GM23248 (cell line): ENCODE measurements at regions not wholly inside any gene's neighbourhood (a gene's known extent, or its start where the extent isn't known, plus 50 kb on each side); places are given as distances from the start of the nearest gene placed in this dataset.
A peak's percentile ranks its signal among the peaks of the same experiment; 100 is the strongest.

ENCODE experiments used
- DNase-seq: peaks from one replicate; pipeline ENCODE4 v3.0.0-alpha.2; 2015
- H2AFZ ChIP-seq: fragments of 200-600 bp; sonication (generic); 2 replicates; pipeline ENCODE4 v1.6.1; 2016; ENCODE audit warnings: antibody characterized with exemption
- H3F3A ChIP-seq: fragments of 200-600 bp; sonication (generic); 2 replicates; pipeline ENCODE4 v1.6.1; 2016; ENCODE audit warnings: mild to moderate bottlenecking, antibody characterized with exemption, mixed run types; ENCODE audit not compliant: insufficient read depth
- H3K27ac ChIP-seq: fragments of 200-600 bp; sonication (generic); 2 replicates; pipeline ENCODE4 v1.5.1; 2016; ENCODE audit warnings: mild to moderate bottlenecking
- H3K27me3 ChIP-seq: fragments of 200-600 bp; sonication (generic); replicated peaks from 2 replicates; pipeline ENCODE4 v1.6.1; 2016; ENCODE audit warnings: mild to moderate bottlenecking; ENCODE audit not compliant: insufficient read depth
- H3K36me3 ChIP-seq: fragments of 200-600 bp; sonication (generic); 2 replicates; pipeline ENCODE4 v1.6.1; 2016; ENCODE audit warnings: low read depth, mild to moderate bottlenecking
- H3K4me1 ChIP-seq: fragments of 200-600 bp; sonication (generic); 2 replicates; pipeline ENCODE4 v1.6.1; 2016; ENCODE audit warnings: mild to moderate bottlenecking; ENCODE audit not compliant: insufficient read depth
- H3K4me2 ChIP-seq: fragments of 200-600 bp; sonication (generic); one replicate; pipeline ENCODE4 v1.6.1; 2016; ENCODE audit warnings: mild to moderate bottlenecking; ENCODE audit not compliant: unreplicated experiment
- H3K4me3 ChIP-seq: fragments of 200-600 bp; sonication (generic); 2 replicates; pipeline ENCODE4 v1.5.1; 2016; ENCODE audit warnings: mild to moderate bottlenecking
- H3K79me2 ChIP-seq: fragments of 200-600 bp; sonication (generic); 2 replicates; pipeline ENCODE4 v1.6.1; 2016; ENCODE audit warnings: mild to moderate bottlenecking; ENCODE audit not compliant: insufficient read depth
- H3K9ac ChIP-seq: fragments of 200-600 bp; sonication (generic); 2 replicates; pipeline ENCODE4 v1.6.1; 2016; ENCODE audit warnings: mild to moderate bottlenecking
- H3K9me2 ChIP-seq: fragments of 200-600 bp; sonication (generic); 2 replicates; pipeline ENCODE4 v1.6.1; 2016; ENCODE audit warnings: mixed run types, mild to moderate bottlenecking, moderate library complexity; ENCODE audit not compliant: insufficient read depth
- H3K9me3 ChIP-seq: fragments of 200-600 bp; sonication (generic); one replicate; pipeline ENCODE4 v1.6.1; 2017; ENCODE audit warnings: low read depth
- H4K20me1 ChIP-seq: fragments of 200-600 bp; sonication (generic); 2 replicates; pipeline ENCODE4 v1.6.0; 2016; ENCODE audit not compliant: insufficient read depth
- EZH2 ChIP-seq: fragments of 200-600 bp; sonication (generic); IDR thresholded peaks from 2 replicates; pipeline ENCODE4 v1.6.1; 2018; ENCODE audit warnings: antibody characterized with exemption, mild to moderate bottlenecking; ENCODE audit not compliant: insufficient read depth, poor library complexity, severe bottlenecking
- EZH2phosphoT487 ChIP-seq: fragments of 200-600 bp; sonication (generic); IDR thresholded peaks from 2 replicates; pipeline ENCODE4 v1.6.1; 2018; ENCODE audit warnings: antibody characterized with exemption, moderate library complexity, mild to moderate bottlenecking, low read depth; ENCODE audit not compliant: insufficient read depth
- WGBS, 2 experiments: methylation state at CpG; one replicate each; pipeline ENCODE4 v1.1.6; 2015 to 2017; ENCODE audit warnings: low lambda C conversion rate in 2 of 2, low coverage in 1 of 2; ENCODE audit errors: missing lambda C conversion rate in 2 of 2; 5-methylcytosine and 5-hydroxymethylcytosine counted together
- in situ Hi-C: fragments of 300-500 bp; cut with MboI; formaldehyde crosslinking; loops from 2 replicates; pipeline ENCODE4 v1.15.0; 2020

DNA sequence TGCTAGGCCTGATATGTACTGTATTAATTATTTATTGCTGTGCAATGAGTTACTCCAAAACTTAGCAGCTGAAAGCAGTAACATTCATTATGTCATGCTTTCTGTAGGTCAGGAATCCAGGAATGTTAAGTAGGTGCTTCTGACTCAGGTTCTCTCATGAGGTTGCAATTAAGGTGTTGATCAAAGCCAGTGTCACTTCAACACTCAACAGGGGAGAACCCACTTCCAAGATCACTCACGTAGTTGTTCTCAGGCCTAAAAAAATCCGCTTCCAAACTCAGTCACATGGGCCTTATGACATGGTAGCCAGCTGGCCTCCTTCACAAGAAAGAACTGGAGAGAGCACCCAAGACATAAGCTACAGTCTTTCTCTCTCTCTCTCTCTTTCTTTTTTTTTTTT is 211.1 kb upstream of the NBEA start:
- DNase-seq: no peak
- H3K9ac ChIP-seq: no peak overlapping the region
- 82 to 88% methylated on average over 2 of the region's 2 CpGs for WGBS, 2 experiments

DNA sequence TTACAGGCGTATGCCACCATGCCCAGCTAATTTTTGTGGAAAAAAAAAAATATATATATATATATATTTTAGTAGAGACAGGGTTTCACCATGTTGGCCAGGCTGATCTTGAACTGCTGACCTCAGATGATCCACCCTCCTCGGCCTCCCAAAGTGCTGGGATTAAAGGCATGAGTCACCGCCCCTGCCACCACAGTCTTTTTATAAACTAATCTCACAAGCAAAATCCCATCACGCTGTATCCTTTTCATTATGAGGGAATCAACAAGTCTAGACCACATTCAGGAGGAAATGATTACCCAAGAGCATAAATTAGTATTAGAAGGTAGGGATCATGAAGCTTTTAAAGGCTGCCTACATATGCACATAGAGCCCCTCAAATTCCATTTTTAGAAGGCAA is 210.6 kb upstream of the NBEA start:
- in situ Hi-C loops: no loop called here
- no peak for DNase-seq
- Histone ChIP-seq H3K27me3 (no peaks in the 10 kb centered on the region), H3K4me2 (no peak overlapping the region), H3K27ac (no peak overlapping the region), H3K9me2 (no peaks in the 10 kb centered on the region), H3K4me1 (0 out of 2 replicates have a peak, but pooled peaks cover 3% of the 10 kb centered on the region), H3K79me2 (no peaks in the 10 kb centered on the region), H3K4me3 (no peak overlapping the region), H3F3A (no peaks in the 10 kb centered on the region), H4K20me1 (no peaks in the 10 kb centered on the region), H2AFZ (no peak overlapping the region), H3K9me3 (no peaks in the 10 kb centered on the region), H3K9ac (no peak overlapping the region), H3K36me3 (no peaks in the 10 kb centered on the region)
- WGBS, 2 experiments: 72 to 78% methylated on average over 4 of the region's 4 CpGs
- TF ChIP-seq EZH2: no peak
- no peak for TF ChIP-seq EZH2phosphoT487

More for the DNA sequence above, 211.1 kb upstream of the NBEA start:
- Histone ChIP-seq H3K27ac (no peak overlapping the region), H4K20me1 (no peaks in the 10 kb centered on the region), H3K9me2 (no peaks in the 10 kb centered on the region), H3K4me2 (no peak overlapping the region), H3K79me2 (no peaks in the 10 kb centered on the region), H3K36me3 (no peaks in the 10 kb centered on the region), H3K4me3 (no peak overlapping the region), H3K4me1 (0 out of 2 replicates have a peak, but pooled peaks cover 3% of the 10 kb centered on the region), H3K9me3 (no peaks in the 10 kb centered on the region), H3F3A (no peaks in the 10 kb centered on the region), H2AFZ (no peak overlapping the region), H3K27me3 (no peaks in the 10 kb centered on the region)
- in situ Hi-C loops: no loop called here
- TF ChIP-seq EZH2: no peak

DNA sequence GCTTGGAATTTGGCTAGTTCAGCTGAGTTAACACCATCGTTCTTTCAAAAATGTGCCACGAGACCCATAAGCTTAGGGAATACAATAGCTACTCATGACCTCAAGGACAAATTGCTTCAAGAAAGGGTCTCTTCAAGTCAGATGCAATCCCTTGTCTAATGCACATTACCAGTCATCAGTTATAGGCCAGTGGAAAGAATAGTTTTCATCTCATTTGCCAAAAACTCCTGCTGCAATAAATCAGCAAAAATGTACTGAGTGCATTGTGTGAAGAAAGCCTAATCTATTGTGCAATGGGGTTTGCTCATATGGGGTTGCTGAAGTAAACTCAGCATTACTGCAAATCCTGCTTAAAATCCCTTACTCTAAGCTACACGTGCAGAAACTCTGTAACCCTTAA is 208.3 kb upstream of the NBEA start:
- H3K27ac ChIP-seq: no peak overlapping the region
- H3F3A ChIP-seq: no peaks in the 10 kb centered on the region
- in situ Hi-C loops: no loop called here
- no peak overlapping the region for H3K4me3 ChIP-seq
- H2AFZ ChIP-seq: no peak overlapping the region
- WGBS, 2 experiments: 3% methylated on average over 3 of the region's 3 CpGs
- H3K36me3 ChIP-seq: no peaks in the 10 kb centered on the region
- H3K9ac ChIP-seq: no peak overlapping the region
- no peaks in the 10 kb centered on the region for H4K20me1 ChIP-seq
- TF ChIP-seq EZH2 (no peak), EZH2phosphoT487 (no peak)
- H3K4me1 ChIP-seq: 0 out of 2 replicates have a peak, but pooled peaks cover 3% of the 10 kb centered on the region
- DNase-seq: peak; percentile 58
- no peaks in the 10 kb centered on the region for H3K79me2 ChIP-seq
- H3K4me2 ChIP-seq: no peak overlapping the region
- H3K9me2 ChIP-seq: no peaks in the 10 kb centered on the region
- H3K9me3 ChIP-seq: no peaks in the 10 kb centered on the region
- H3K27me3 ChIP-seq: no peaks in the 10 kb centered on the region

DNA sequence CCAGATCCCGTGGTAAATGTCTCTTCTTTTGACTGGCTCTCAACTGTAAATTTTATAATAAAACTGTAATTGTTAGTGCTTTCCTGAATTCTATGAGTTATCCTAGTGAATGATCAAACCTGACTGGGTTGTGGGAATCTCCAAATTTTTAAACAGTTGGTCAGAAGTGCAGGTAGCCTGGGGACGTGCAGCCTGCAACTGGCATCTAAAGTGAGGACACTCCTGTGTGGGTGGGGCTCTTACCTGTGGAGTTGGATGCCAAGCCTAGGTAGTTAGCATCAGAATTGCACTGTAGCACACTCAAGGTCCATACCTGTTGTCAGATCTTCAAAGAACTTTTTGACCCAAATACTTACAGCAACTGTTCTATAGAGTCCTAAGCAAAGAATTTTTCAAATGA is 207.1 kb upstream of the NBEA start:
- Histone ChIP-seq H2AFZ (no peak overlapping the region), H3K4me1 (0 out of 2 replicates have a peak, but pooled peaks cover 3% of the 10 kb centered on the region), H3K9me2 (no peaks in the 10 kb centered on the region), H3F3A (no peaks in the 10 kb centered on the region), H3K36me3 (no peaks in the 10 kb centered on the region), H3K9ac (no peak overlapping the region), H3K9me3 (no peaks in the 10 kb centered on the region), H3K4me2 (no peak overlapping the region), H3K27ac (no peak overlapping the region), H3K27me3 (no peaks in the 10 kb centered on the region), H3K4me3 (no peak overlapping the region), H3K79me2 (no peaks in the 10 kb centered on the region), H4K20me1 (no peaks in the 10 kb centered on the region)
- TF ChIP-seq EZH2phosphoT487: no peak
- in situ Hi-C loops: no loop called here
- WGBS, 2 experiments: 28 to 29% methylated on average over 2 of the region's 2 CpGs
- no peak for DNase-seq
